HG02943 (cell line): ENCODE measurements at regions not wholly inside any gene's neighbourhood (a gene's known extent, or its start where the extent isn't known, plus 50 kb on each side); places are given as distances from the start of the nearest gene placed in this dataset.

Experiments used
- ATAC-seq: cut with Tn5 transposase; IDR thresholded peaks from one replicate; pipeline ENCODE4 v1.9.1; 2021; ENCODE audit warnings: mild to moderate bottlenecking, low read depth, moderate library complexity; ENCODE audit not compliant: unreplicated experiment

DNA sequence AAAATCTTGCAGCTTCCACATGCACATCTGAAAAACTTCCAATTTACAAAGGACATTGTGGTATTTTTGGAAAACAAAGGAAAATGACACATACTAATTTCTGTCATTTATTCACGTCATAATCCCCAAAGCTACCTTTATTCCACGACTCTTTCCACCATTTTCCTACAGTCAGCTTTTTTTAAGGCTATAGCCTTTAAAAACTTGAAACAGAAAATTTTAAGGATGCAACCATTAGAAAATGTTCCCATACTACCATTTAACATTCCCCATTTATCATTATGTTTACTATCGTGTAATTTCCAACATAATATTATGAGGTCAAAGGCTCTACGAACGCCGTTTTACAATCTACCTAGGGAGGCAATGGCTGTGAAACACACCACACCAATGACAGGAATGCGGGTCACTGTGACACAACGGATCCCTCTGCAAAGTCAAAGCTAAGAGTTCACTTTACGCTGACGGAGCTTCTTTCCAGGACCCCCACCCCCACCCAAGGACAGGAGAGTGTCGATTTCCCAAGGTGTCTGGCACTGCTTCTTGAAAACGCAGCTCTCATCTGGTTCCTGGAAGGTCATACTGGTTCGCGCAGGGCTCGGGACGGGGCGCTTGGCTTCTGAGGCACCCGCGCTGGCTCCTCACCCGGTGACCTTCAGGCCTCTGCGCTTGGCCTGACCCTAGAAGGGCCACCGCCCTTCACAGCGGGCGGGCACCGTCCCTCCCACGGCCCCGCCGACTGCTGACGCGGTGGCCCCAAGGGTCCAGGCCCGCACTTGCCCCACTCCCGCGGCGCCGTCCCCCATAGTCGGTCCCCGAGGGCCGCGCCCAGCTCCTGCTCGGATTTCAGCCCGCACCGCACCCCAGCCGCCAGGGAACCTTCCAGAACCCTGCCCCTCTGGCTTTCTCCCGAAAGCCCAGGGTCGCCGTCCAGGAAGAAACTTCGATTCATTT is 50.5 kb upstream of the ATF3 start:
- peak; percentile 28 for ATAC-seq

DNA sequence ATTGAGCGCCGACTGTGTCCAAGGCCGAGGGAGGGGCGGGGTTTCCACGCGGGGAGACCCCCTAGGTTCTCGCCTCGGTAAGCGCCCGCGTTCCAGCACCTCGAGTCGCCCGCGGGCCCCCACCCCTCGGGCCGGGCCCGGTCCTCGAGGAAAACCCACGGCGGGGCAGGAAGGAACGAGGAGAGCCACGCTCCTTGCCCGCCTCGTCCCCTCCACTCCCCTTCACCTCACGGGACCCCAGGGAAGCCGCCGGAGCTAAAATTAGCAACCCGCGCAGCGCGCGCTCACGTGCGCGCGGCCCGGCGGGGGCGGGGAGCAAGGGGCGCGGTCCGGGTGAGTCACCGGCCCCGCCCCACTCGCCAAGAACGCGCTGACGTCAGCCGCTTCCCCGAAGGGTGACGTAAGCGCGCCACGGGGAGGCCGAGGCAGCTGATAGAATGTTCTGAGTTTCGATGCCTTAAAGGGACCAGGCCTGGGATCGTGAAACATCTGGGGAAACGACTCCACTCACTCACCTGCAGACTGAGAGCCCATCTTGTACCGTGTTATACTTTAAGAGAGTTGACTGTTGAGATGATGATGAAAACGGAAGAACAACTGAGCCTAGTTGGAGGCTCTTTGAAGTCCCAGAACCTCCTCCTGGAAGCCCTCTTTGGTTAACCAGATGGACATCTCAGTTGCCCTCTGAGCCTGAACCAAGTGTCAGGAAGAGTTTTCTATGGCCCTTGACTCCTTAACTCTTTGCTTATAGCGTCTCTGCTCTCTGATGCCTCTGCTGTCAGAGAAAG is 49.7 kb upstream of the ATF3 start:
- ATAC-seq, result peak; percentile 94
